ENCODE measurements at regions not wholly inside any gene's neighbourhood (a gene's known extent, or its start where the extent isn't known, plus 50 kb on each side); places are given as distances from the start of the nearest gene placed in this dataset. TPM values are rescaled to one million over a fixed set of nuclear protein-coding genes. Genes with fewer than 3 reads are reported as not detected.

DNA sequence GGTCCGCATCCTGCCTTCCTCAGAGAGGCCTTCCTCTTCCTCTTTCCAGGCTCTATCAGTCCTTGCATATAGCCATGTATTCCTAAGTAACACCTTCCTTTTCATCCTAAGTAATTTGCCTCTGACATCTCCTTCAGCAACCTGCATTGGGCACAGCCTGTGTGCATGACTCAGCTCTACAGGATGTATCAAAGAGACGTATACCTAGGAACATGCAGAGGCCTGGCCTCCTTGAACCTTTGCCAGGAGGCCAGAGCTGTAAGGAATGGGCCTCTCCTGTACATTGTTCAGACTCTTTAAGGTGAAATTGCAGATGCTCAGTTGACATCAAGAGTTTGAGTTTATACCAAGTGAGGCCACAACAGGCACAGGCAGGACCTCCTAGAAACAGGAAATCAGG is 76.0 kb upstream of the CELF4 start:
- no peak for DNase-seq (ENCODE audit: low spot score)

DNA sequence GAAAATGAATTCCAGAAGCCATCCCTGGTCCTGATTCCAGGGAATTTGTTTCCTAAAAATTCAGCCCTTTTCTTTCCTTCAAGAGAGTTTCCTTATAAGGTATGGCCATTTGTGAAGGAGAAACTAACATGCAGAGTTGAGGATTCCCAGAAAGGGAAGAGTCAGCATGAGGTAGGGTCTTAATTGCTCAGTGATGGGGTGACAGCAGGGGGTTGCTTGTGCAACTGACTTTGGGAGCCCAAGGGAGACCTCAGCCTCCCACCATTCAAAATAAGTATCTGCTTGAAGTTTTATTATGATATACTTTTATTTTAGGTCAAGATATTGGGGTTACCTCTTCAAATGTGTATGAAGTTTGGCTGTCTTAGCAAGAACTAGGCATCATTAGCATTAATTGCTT is 74.9 kb upstream of the CELF4 start:
- no peak for DNase-seq (ENCODE audit: low spot score)

DNA sequence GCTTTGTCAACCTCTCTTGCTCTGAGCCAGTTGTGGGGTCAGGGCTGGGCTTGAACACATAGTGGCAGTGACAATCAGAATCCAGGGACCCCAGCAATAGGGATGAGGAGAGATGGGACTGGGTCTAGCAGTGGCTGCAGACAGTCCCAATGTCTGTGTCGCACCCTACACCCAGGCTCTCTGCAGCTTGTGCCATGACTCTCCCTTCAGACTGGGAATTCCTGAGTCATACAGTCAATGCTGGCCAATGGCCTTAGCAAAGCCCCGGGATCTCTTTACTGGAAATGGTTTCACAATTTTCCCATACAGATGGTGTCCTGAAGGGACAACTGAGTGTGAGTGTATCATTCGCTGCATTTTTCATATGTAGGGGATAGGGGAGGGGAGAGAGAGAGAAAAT is 74.2 kb upstream of the CELF4 start:
- no peak for DNase-seq (ENCODE audit: low spot score)

DNA sequence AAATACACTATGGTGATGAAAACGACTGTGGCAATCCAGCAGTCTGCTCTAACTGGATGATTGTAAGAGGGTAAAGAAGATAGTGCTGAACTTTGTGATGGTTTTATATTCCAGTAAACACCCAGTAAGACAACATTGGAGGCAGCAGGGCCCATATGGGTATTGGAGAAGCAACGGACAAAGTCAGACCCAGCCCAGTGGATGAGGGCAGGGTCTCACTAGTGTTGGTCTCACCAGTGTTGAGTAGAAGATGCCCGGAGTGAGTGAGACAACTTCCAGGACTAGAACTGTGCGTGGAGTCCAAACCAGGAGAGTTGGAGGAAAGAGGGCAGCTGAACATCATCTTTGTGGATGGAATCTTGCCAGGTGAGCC is 71.9 kb upstream of the CELF4 start:
- DNase-seq (ENCODE audit: low spot score) = no peak

- no peak for DNase-seq (ENCODE audit: low spot score)
Observed at GRCh38 chr18:37636831-37637477, 71.4 kb upstream of the CELF4 start.

- no peak for DNase-seq (ENCODE audit: low spot score)
Observed at GRCh38 chr18:37634516-37634915, 68.9 kb upstream of the CELF4 start.

DNA sequence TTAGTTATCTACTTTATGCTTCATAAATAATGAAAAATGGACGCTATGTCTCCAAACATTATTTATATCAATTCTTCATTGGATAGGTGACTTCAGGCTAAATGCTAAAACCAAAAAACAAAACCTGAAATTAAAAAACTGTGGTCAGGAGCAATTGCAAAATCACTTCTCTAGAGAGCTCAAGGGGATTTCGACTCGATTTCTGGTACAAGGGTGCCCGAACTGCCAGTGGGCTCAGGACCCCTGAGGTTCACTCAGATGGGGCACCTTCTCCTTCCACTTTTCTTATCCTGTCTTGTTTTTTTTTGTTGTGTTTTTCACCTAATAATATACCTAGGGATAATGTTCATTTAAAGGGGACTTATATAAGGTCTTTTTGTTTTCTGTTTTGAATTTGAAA is 65.8 kb upstream of the CELF4 start:
- DNase-seq (ENCODE audit: low spot score) = no peak

- no peak for DNase-seq (ENCODE audit: low spot score)
Observed at GRCh38 chr18:37630334-37630733, 64.7 kb upstream of the CELF4 start.

DNA sequence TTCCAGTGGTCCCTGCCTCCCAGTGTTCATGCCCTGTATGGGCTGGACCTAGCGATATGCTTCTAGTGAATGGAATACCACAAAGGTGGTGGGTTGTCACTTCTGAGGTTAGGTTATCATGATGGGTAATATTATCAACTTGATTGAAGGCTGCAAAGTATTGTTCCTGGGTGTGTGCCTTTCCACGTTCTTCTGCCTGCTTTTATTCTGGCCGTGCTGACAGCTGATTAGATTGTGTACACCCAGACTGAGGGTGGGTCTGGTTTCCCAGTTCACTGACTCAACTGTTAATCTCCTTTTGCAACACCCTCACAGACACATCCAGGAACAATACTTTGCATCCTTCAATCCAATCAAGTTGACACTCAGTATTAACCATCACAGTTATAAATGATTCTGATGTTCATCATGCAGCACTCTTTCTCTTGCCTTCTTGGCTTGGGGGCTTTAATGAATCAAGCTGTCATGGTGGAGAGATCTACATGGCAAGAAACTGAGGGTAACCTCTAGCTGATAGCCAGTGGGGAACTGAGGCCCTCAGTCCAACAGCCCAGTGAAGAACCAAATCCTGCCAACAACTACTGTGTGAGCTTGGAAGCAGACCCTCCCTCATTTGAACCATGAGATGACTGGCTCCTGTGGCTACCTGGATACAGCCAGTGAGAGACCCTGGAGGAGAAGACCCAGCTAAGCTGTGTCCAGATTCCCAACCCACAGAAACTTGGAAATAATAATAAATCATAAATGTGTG is 63.0 kb upstream of the CELF4 start:
- no peak for DNase-seq (ENCODE audit: low spot score)

DNA sequence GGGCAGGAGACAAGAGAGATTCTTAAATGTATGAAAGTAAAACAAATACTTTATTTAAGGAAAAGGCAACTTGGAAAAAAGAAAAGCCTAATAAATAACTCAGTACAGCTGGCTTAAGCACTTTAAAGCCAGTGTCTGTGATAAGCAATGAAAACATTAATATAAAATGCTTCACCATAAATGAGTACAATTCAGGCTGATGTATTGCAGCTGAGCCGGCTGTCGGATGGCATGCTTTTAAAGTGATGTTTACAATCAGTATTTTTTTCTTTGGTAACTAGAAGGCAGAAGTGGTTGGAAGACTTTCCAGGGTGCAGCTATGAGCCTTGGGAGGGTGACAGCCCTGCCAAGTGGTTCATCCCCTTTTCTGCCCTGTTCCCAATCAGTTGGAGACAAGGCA is 58.7 kb upstream of the CELF4 start:
- DNase-seq (ENCODE audit: low spot score) = no peak

GRCh38 chr18:37619964-37620363 is 54.4 kb upstream of the CELF4 start:
- DNase-seq (ENCODE audit: low spot score) = no peak

- no peak for DNase-seq (ENCODE audit: low spot score)
Observed at GRCh38 chr18:37617623-37618022, 52.0 kb upstream of the CELF4 start.

Small RNA genes in the stretch of these regions (small RNA-seq; reads per million reads assigned to genes)
- gene AC011712.1 (not detected), gene MIR4318 (not detected), gene MIR5583-1 (not detected), gene RN7SKP182 (not detected), gene RNU6-1242P (not detected), gene RNU6-706P (not detected)

Data from HT-29 (cell line).